Nucleus accumbens (tissue), 56 donors: ENCODE measurements at regions not wholly inside any gene's neighbourhood (a gene's known extent, or its start where the extent isn't known, plus 50 kb on each side); places are given as distances from the start of the nearest gene placed in this dataset.

Experiments used
- DNase-seq, 56 donors: peaks; one replicate each; lab custom pipeline; 2025; lab: John Stamatoyannopoulos, UW

GRCh38 chr2:107018366-107018765 lies 132.4 kb upstream of the ST6GAL2 start:
- no peak for DNase-seq

GRCh38 chr2:107020392-107020791 lies 134.4 kb upstream of the ST6GAL2 start:
- no peak for DNase-seq

- DNase-seq, result no peak
Observed at GRCh38 chr2:107024269-107024668, 138.3 kb upstream of the ST6GAL2 start.

- no peak for DNase-seq
Observed at GRCh38 chr2:107025291-107025857, 139.4 kb upstream of the ST6GAL2 start.

- no peak for DNase-seq
Observed at GRCh38 chr2:107025869-107026380, 140.0 kb upstream of the ST6GAL2 start.

DNA sequence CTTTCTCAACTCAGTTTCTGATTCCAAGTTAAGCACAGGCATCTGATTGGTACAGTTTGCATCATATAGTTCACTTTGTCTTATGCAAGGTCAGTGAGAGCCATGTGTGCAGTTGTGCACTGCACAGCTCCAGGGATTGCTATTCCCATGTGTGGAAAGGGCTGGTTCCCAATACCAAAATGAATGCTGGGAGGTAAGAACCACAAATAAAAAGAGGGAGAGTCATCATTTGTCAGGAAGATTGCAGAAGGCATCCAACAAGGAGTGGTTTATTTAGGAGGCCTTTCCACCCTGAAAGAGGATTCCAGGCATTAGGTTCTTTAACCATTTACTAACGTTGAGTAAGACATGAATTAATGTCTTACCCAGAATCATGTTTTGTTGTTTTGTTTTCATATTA lies 141.2 kb upstream of the ST6GAL2 start:
- DNase-seq, result no peak

- no peak for DNase-seq
Observed at GRCh38 chr2:107027810-107028209, 141.8 kb upstream of the ST6GAL2 start.

DNA sequence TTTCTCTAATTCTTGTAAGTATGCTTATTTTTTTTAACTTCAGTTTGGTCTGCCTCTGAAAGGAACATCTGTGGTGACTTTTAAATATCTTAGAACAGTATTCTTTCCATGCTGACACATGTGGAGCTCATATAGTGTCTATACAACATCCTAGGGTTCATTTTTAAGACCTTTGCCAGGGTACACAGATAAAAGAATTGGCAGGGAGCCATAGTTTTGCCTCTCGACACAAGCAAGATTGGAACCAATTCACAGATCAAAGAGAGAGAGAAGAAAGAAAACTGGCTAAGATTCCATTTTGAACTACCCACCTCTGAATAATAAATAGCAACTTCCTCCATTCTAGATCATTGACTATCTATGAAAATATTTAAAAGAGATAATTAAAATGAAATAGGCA lies 142.7 kb upstream of the ST6GAL2 start:
- no peak for DNase-seq

DNA sequence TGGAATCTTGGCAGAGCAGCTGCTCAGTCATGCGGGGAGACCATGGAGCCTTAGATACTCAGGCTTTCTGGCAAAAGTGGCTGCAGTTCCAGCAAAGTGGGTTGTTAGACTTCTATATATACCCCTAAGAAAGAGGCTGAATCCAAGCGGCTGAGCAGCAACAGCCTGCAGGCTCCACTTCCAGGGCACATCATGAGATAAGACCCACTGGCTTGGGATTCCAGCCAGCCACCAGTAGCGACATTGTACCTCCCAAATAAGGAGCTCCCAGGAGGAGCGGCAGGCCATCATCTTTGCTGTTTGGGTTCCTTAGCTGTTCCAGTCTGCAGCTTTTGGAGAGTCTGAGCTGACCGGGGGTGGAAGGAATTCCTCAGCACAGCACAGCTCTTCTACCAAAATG lies 150.3 kb upstream of the ST6GAL2 start:
- no peak for DNase-seq

DNA sequence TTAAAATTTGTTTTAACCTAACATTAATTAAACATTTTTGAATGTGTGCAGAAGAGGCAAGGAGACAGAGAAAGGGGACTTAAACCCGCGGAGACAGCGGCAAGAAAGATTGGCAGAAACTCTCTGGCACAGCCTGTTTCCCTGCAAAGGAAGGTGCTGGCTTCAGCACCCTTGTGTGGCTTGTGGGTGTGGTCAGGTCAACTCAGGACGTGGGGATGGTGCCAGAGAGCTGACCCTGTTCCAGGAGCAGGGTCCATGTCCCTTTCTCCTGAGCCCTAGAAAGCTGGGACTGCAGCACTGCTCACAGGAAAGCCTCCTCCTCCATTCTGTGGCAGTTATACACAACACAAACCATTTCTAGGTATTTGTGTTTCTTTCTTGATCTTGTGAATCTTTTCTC lies 176.2 kb upstream of the ST6GAL2 start:
- DNase-seq, result no peak

DNA sequence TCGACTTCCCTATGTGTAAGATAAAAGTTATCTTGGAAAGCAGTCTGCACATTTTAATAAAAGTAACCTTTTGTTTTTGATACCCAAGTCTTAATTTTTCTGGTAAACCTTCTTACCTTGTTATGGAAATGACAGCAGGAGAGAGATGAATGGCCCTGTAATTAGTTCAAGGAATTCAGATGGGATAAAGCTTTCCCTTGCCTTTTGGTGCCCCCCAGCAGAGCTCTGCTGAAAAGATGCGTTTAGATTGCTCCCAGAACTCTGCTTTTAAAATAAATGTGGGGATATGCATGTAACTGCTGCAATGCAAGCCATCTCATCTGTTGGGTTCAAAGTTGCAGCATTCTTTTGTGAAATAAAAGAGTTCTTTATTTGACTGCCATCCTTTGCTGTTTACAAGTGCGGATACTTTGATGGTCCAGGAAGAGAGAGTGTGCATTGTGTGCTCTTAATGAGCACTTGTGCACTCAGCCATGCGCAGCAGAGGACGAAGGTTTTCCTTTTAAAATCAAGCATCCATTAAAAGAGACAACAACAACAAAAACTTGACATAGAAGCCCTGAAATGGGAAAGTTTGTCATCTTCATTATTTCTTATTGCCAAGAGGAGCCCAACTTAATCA lies 176.7 kb upstream of the ST6GAL2 start:
- DNase-seq, result no peak

- no peak for DNase-seq
Observed at GRCh38 chr2:107063228-107063627, 177.3 kb upstream of the ST6GAL2 start.

GRCh38 chr2:107064750-107065149 lies 178.8 kb upstream of the ST6GAL2 start:
- DNase-seq, result no peak

- DNase-seq, result no peak
Observed at GRCh38 chr2:107068069-107068916, 182.3 kb upstream of the ST6GAL2 start.

- DNase-seq, result no peak
Observed at GRCh38 chr2:107069890-107070289, 183.9 kb upstream of the ST6GAL2 start.

DNA sequence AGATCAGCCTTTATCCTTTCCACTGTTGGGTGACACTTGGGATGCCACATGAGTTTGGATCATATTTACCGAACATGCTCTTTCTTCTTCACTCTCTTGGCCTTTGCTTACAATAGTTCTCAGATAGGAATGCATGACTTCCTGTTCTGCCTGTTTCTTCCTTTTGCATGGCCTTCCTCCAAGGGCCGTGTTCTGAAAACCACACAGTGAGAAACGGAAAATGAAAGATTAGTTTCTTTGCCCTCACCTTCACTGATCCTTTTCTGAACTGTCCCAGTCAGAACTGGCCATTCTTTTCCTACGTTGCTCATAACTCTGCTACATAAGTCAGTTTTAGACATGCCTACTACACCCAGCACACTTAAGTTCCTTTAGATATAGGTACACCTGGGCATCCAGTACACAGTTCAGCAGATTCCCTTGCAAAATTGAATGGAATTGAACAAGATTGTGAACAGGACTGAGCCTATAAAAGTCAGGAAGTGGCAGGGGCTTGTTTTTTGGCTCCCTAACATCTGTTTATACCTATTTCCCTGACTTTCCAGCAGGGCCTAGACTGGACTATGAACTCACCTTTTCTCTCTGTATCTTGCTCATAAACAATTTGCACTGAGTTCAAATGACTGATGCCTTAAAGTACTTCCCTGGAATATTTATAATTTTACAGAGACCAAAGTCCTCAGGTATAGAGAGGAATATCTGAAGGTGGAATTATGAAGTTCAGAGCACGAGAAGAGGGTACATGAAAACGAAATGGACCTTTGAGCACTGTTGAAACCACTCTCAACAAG lies 186.4 kb upstream of the ST6GAL2 start:
- DNase-seq, result no peak

- DNase-seq, result no peak
Observed at GRCh38 chr2:107078584-107078983, 192.6 kb upstream of the ST6GAL2 start.

DNA sequence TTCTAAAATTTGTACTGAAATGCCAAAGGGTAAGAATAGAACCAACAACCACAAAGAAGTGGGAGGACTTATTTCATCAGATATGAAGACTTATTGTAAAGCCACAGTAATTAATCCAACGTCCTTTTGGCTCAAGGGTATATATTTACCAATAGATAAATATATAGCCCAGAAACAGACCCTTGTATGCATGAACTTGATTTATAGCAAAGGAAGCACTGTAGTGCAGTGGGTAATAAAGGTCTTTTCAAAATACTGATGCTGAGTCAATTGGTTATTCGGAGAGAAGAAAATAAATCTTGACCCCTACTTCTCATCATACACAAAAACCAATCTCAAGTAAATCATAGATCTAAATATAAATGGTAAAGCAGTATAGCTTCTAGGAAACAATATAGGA lies 200.5 kb upstream of the ST6GAL2 start:
- DNase-seq, result no peak

DNA sequence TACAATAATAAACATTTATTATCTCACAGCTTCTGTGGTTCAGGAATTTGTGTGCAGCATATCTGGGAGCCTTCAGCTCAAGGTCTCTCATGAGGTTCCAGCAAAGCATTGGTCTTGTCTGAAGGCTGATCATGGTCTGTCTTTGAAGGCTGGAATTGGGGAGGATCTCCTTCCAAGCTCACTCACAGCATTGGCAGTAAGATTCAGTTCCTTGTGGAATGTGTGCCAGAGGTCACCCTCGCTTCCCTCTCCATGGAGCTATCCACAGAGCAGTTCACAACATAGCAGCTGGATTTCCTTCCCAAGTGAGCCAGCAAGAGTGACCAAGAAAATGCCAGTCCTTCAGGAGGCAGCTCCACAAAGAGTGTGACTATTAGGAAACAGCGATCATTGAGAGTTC lies 202.2 kb upstream of the ST6GAL2 start:
- DNase-seq, result no peak

GRCh38 chr2:107091163-107091864 lies 205.3 kb upstream of the ST6GAL2 start:
- no peak for DNase-seq
